ENCODE measurements at regions not wholly inside any gene's neighbourhood (a gene's known extent, or its start where the extent isn't known, plus 50 kb on each side); places are given as distances from the start of the nearest gene placed in this dataset.
"Not testable (repeated sequence)": the region's sequence is repeated elsewhere in the genome, so short reads cannot be mapped to it uniquely, and the experiment has no call there.

- Histone ChIP-seq H3K27me3 (replicated peaks in 1 of 7) (peaks cover 0 to 11% (median 0%) of the 10 kb centered on the region in 7 donors), H3K4me1 (peaks cover 0 to 28% (median 15%) of the 10 kb centered on the region in 6 donors), H3K4me3 (no peak overlapping the region), H3K36me3 (no peaks in the 10 kb centered on the region), H3K27ac (peak overlapping the region in 1 of 8 donors; percentile 16), H3K9me3 (no peaks in the 10 kb centered on the region)
- intact Hi-C loops (cut with DNase I; ENCODE audit: low total_unique reads) = loop anchor here (10.0 kb wide), 2 partner anchors 337 to 747 kb away; no protein-coding TSS in a partner anchor
- WGBS, 5 donors = 22 to 38% (median 31%) methylated on average over 3 to 4 of the region's 4 CpGs
- DNase-seq = no peak
- TF ChIP-seq POLR2AphosphoS5 (IDR thresholded peaks at IDR 0.05) (peak in 1 of 3 donors; percentile 55), POLR2A (IDR thresholded peaks at IDR 0.05) (no peak)
Measured at GRCh38 chr12:42021469-42021868, 123.2 kb downstream of the GXYLT1 start.

DNA sequence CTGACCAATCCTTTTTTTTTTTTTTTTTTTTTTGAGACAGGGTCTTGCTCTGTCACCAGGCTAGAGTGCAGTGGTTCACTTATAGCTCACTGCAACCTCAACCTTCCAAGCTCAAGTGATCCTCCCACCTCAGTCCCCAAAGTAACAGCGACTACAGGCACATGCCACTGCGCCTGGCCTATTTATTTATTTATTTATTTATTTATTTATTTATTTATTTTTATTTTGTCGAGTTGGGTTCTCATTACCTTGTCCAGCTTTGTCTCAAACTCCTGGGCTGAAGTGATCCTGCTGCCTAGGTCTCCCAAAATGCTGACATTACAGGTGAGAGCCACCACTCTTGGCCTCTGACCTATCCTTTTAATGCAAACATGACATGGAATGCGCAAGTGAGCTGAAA lies 124.4 kb downstream of the GXYLT1 start:
- TF ChIP-seq POLR2A (IDR thresholded peaks at IDR 0.05) (no peak), POLR2AphosphoS5 (IDR thresholded peaks at IDR 0.05) (no peak)
- TF ChIP-seq, protein P1, sequence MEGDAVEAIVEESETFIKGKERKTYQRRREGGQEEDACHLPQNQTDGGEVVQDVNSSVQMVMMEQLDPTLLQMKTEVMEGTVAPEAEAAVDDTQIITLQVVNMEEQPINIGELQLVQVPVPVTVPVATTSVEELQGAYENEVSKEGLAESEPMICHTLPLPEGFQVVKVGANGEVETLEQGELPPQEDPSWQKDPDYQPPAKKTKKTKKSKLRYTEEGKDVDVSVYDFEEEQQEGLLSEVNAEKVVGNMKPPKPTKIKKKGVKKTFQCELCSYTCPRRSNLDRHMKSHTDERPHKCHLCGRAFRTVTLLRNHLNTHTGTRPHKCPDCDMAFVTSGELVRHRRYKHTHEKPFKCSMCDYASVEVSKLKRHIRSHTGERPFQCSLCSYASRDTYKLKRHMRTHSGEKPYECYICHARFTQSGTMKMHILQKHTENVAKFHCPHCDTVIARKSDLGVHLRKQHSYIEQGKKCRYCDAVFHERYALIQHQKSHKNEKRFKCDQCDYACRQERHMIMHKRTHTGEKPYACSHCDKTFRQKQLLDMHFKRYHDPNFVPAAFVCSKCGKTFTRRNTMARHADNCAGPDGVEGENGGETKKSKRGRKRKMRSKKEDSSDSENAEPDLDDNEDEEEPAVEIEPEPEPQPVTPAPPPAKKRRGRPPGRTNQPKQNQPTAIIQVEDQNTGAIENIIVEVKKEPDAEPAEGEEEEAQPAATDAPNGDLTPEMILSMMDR (IDR thresholded peaks at IDR 0.05 in 8 of 11, conservative IDR thresholded peaks at IDR 0.05 in 3 of 11) = no peak
- WGBS, 5 donors = 81 to 96% (median 95%) methylated on average over 4 of the region's 4 CpGs
- intact Hi-C loops (cut with DNase I; ENCODE audit: low total_unique reads) = loop anchor here (10.0 kb wide), 2 partner anchors 335 to 745 kb away; no protein-coding TSS in a partner anchor
- H3K4me1 ChIP-seq = peaks cover 0 to 28% (median 15%) of the 10 kb centered on the region in 6 donors
- no peak overlapping the region for H3K4me3 ChIP-seq
- H3K27me3 ChIP-seq (replicated peaks in 1 of 7) = peaks cover 0 to 11% (median 0%) of the 10 kb centered on the region in 7 donors
- no peak for DNase-seq
- H3K9me3 ChIP-seq = no peaks in the 10 kb centered on the region
- H3K27ac ChIP-seq = no peak overlapping the region
- no peaks in the 10 kb centered on the region for H3K36me3 ChIP-seq

DNA sequence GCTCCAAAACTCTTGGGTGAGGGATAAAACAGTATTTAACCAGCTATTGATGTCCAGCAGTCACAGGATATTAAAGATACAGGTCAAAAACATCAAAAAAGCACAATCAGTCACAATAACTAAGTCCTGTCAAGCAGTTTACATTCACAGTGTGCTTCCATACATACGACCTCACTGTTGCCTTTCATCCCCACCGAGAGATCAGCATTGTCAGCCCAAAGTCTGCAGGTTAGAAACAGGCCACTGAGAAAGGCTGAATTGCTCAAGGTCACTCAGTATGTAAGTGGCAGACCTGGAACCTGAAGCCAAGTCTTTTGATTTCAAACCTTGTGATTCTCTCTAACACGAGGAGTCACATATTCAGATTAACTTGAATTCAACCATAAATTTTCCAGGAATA lies 124.9 kb downstream of the GXYLT1 start:
- H3K4me1 ChIP-seq = peaks cover 0 to 28% (median 15%) of the 10 kb centered on the region in 6 donors
- WGBS, 5 donors = 67 to 92% (median 86%) methylated on average over 3 of the region's 3 CpGs
- TF ChIP-seq, protein P1 (IDR thresholded peaks at IDR 0.05 in 8 of 11, conservative IDR thresholded peaks at IDR 0.05 in 3 of 11) = no peak
- no peak for TF ChIP-seq POLR2A (IDR thresholded peaks at IDR 0.05)
- intact Hi-C loops (cut with DNase I; ENCODE audit: low total_unique reads) = loop anchor here (10.0 kb wide), 2 partner anchors 335 to 745 kb away; no protein-coding TSS in a partner anchor
- H3K36me3 ChIP-seq = no peaks in the 10 kb centered on the region
- no peak overlapping the region for H3K4me3 ChIP-seq
- DNase-seq = no peak
- peaks cover 0 to 11% (median 0%) of the 10 kb centered on the region in 7 donors for H3K27me3 ChIP-seq (replicated peaks in 1 of 7)
- no peaks in the 10 kb centered on the region for H3K9me3 ChIP-seq
- no peak overlapping the region for H3K27ac ChIP-seq

DNA sequence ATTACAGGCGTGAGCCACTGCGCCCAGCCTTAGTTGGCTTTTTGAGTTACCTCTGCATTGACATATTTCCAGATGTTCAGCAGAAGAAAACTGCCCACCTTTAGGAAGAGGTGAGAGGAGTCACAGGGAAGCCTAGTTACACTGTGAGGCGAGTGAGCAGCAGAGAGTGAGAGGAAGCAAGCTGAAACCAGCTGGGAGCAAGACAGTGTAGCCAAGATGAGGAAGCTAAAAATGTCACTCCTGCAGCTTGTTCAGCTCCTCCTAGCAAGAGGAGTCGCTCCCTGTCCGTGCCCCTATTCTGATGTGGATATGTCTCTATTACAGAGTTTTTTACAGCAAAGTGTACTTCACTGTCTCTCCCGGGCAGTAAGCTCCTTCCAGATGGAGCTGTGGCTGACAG lies 127.6 kb downstream of the GXYLT1 start:
- H3K4me3 ChIP-seq = no peak overlapping the region
- no peak overlapping the region for H3K27ac ChIP-seq
- intact Hi-C loops (cut with DNase I; ENCODE audit: low total_unique reads) = no loop called here
- no peak for DNase-seq
- no peaks in the 10 kb centered on the region for H3K27me3 ChIP-seq (replicated peaks in 1 of 7)
- no peak for TF ChIP-seq POLR2AphosphoS5 (IDR thresholded peaks at IDR 0.05)
- no peak for TF ChIP-seq POLR2A (IDR thresholded peaks at IDR 0.05)
- TF ChIP-seq, protein P1 (IDR thresholded peaks at IDR 0.05 in 8 of 11, conservative IDR thresholded peaks at IDR 0.05 in 3 of 11) = no peak
- 43 to 67% (median 56%) methylated on average over 6 of the region's 6 CpGs for WGBS, 5 donors
- peaks cover 0 to 12% (median 5%) of the 10 kb centered on the region in 6 donors for H3K4me1 ChIP-seq
- H3K36me3 ChIP-seq = no peaks in the 10 kb centered on the region
- H3K9me3 ChIP-seq = no peaks in the 10 kb centered on the region

- H3K4me3 ChIP-seq = no peak overlapping the region
- H3K9me3 ChIP-seq = no peaks in the 10 kb centered on the region
- H3K36me3 ChIP-seq = no peaks in the 10 kb centered on the region
- no peak for TF ChIP-seq POLR2A (IDR thresholded peaks at IDR 0.05)
- TF ChIP-seq, protein P1 (IDR thresholded peaks at IDR 0.05 in 8 of 11, conservative IDR thresholded peaks at IDR 0.05 in 3 of 11) = no peak
- no peak for TF ChIP-seq POLR2AphosphoS5 (IDR thresholded peaks at IDR 0.05)
- intact Hi-C loops (cut with DNase I; ENCODE audit: low total_unique reads) = no loop called here
- H3K27me3 ChIP-seq (replicated peaks in 1 of 7) = no peaks in the 10 kb centered on the region
- no peak overlapping the region for H3K27ac ChIP-seq
- DNase-seq = no peak
- no peaks in the 10 kb centered on the region for H3K4me1 ChIP-seq
Measured at GRCh38 chr12:42015051-42015461, 129.6 kb downstream of the GXYLT1 start.

DNA sequence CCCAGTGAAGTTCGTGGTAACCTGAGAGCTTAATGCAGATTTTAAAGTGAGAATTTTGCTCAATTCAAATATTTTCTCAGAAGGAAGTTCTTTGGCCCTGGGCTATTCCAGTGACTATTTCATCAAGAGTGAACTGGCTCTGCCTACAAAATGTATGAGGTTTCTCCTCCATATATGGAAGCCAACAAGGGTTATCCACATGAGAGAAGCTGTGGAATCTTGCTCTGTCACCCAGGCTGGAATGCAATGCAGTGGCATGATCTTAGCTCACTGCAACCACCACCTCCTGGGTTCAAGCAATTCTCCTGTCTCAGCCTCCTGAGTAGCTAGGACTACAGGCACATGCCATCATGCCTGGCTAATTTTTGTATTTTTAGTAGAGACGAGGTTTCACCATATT lies 132.2 kb downstream of the GXYLT1 start:
- WGBS, 5 donors = 78 to 89% (median 82%) methylated on average over 2 of the region's 2 CpGs

More for the DNA sequence above, 132.2 kb downstream of the GXYLT1 start:
- H3K27me3 ChIP-seq (replicated peaks in 1 of 7); H3K4me3 ChIP-seq; intact Hi-C loops (cut with DNase I; ENCODE audit: low total_unique reads); H3K27ac ChIP-seq; H3K36me3 ChIP-seq; H3K9me3 ChIP-seq; H3K4me1 ChIP-seq; DNase-seq: not testable (repeated sequence)
